Activated B cell treated with CpG ODN at 0.5 μM for 24 hours (primary cell): ENCODE measurements at regions not wholly inside any gene's neighbourhood (a gene's known extent, or its start where the extent isn't known, plus 50 kb on each side); places are given as distances from the start of the nearest gene placed in this dataset.

Experiments used
- ATAC-seq: fragments of 200-7000 bp; cut with Tn5 transposase; one replicate; pipeline ENCODE4 v1.10.0; 2021; ENCODE audit warnings: low read depth, mild to moderate bottlenecking, moderate library complexity
- CTCF ChIA-PET: fragments of 350-600 bp; sonication (Branson Sonifier 250); formaldehyde crosslinking; loops from one replicate; lab custom pipeline; 2021; ENCODE audit warnings: antibody characterized with exemption; lab: Charles Lee
- POLR2A ChIA-PET: fragments of 350-600 bp; sonication (Branson Sonifier 250); formaldehyde crosslinking; loops from one replicate; lab custom pipeline; 2021; ENCODE audit warnings: antibody characterized with exemption; lab: Charles Lee
- DNase-seq: peaks from one replicate; pipeline ENCODE4 v3.0.0; 2022
- H3K27ac Mint-ChIP-seq: one replicate; pipeline ENCODE4 v1.8.0; 2020; ENCODE audit warnings: mixed read lengths
- H3K27me3 Mint-ChIP-seq: one replicate; pipeline ENCODE4 v1.8.0; 2021; ENCODE audit warnings: mixed read lengths
- H3K36me3 Mint-ChIP-seq: one replicate; pipeline ENCODE4 v1.8.0; 2021; ENCODE audit warnings: low read depth, mixed read lengths
- H3K4me1 Mint-ChIP-seq: one replicate; pipeline ENCODE4 v1.8.0; 2021; ENCODE audit warnings: mixed read lengths
- H3K4me3 Mint-ChIP-seq: one replicate; pipeline ENCODE4 v1.8.0; 2020; ENCODE audit warnings: mild to moderate bottlenecking, mixed read lengths
- H3K9me3 Mint-ChIP-seq: one replicate; pipeline ENCODE4 v1.8.0; 2020; ENCODE audit warnings: mixed read lengths
- CTCF ChIP-seq: fragments of 200-600 bp; IDR thresholded peaks from one replicate; pipeline ENCODE4 v1.8.0; 2022; ENCODE audit warnings: antibody characterized with exemption, mild to moderate bottlenecking
- intact Hi-C: fragments of 100-400 bp; cut with micrococcal nuclease; formaldehyde crosslinking; loops from one replicate; pipeline ENCODE4 v1.15.1; 2024

GRCh38 chr6:170019818-170020583, 268.6 kb downstream of the ERMARD start:
- no peaks in the 10 kb centered on the region for H3K36me3 Mint-ChIP-seq
- ChIA-PET POLR2A (no interaction called here), CTCF (no interaction called here)
- DNase-seq: no peak
- no peak for TF ChIP-seq CTCF
- intact Hi-C loops: no loop called here
- H3K4me1 Mint-ChIP-seq: no peaks in the 10 kb centered on the region
- H3K27me3 Mint-ChIP-seq: peaks cover 14% of the 10 kb centered on the region
- ATAC-seq: no peak
- no peak overlapping the region for H3K4me3 Mint-ChIP-seq
- H3K27ac Mint-ChIP-seq: no peak overlapping the region
- H3K9me3 Mint-ChIP-seq: no peaks in the 10 kb centered on the region

- intact Hi-C loops: no loop called here
- H3K36me3 Mint-ChIP-seq: no peaks in the 10 kb centered on the region
- no peaks in the 10 kb centered on the region for H3K4me1 Mint-ChIP-seq
- ATAC-seq (no peak), DNase-seq (no peak)
- ChIA-PET POLR2A (no interaction called here), CTCF (no interaction called here)
- no peaks in the 10 kb centered on the region for H3K9me3 Mint-ChIP-seq
- H3K27me3 Mint-ChIP-seq: peaks cover 18% of the 10 kb centered on the region
- no peak overlapping the region for H3K27ac Mint-ChIP-seq
- no peak for TF ChIP-seq CTCF
- no peak overlapping the region for H3K4me3 Mint-ChIP-seq
Measured at GRCh38 chr6:170018936-170019817, 267.8 kb downstream of the ERMARD start.

- H3K27ac Mint-ChIP-seq: no peak overlapping the region
- peaks cover 20% of the 10 kb centered on the region for H3K27me3 Mint-ChIP-seq
- TF ChIP-seq CTCF: no peak
- ATAC-seq: no peak
- no peaks in the 10 kb centered on the region for H3K36me3 Mint-ChIP-seq
- H3K4me3 Mint-ChIP-seq: no peak overlapping the region
- DNase-seq: no peak
- no peaks in the 10 kb centered on the region for H3K9me3 Mint-ChIP-seq
- ChIA-PET CTCF (no interaction called here), POLR2A (no interaction called here)
- intact Hi-C loops: no loop called here
- H3K4me1 Mint-ChIP-seq: no peaks in the 10 kb centered on the region
Measured at GRCh38 chr6:170018422-170018935, 267.1 kb downstream of the ERMARD start.

GRCh38 chr6:170017603-170018320, 266.3 kb downstream of the ERMARD start:
- peaks cover 20% of the 10 kb centered on the region for H3K27me3 Mint-ChIP-seq
- CTCF ChIA-PET: no interaction called here
- DNase-seq (no peak), ATAC-seq (no peak)
- POLR2A ChIA-PET: no interaction called here
- H3K4me3 Mint-ChIP-seq: no peak overlapping the region
- H3K4me1 Mint-ChIP-seq: no peaks in the 10 kb centered on the region
- no peaks in the 10 kb centered on the region for H3K36me3 Mint-ChIP-seq
- H3K9me3 Mint-ChIP-seq: no peaks in the 10 kb centered on the region
- intact Hi-C loops: no loop called here
- no peak for TF ChIP-seq CTCF
- no peak overlapping the region for H3K27ac Mint-ChIP-seq

- TF ChIP-seq CTCF: no peak
- no peak for DNase-seq
- Mint-ChIP-seq H3K27me3 (peaks cover 25% of the 10 kb centered on the region), H3K4me3 (no peak overlapping the region), H3K9me3 (no peaks in the 10 kb centered on the region), H3K27ac (no peak overlapping the region), H3K4me1 (no peaks in the 10 kb centered on the region), H3K36me3 (no peaks in the 10 kb centered on the region)
- ChIA-PET CTCF (no interaction called here), POLR2A (no interaction called here)
- ATAC-seq: no peak
- intact Hi-C loops: no loop called here
Measured at GRCh38 chr6:170013815-170014214, 262.4 kb downstream of the ERMARD start.
